Activated B cell treated with CpG ODN at 0.5 μM for 24 hours (primary cell): ENCODE measurements at regions not wholly inside any gene's neighbourhood (a gene's known extent, or its start where the extent isn't known, plus 50 kb on each side); places are given as distances from the start of the nearest gene placed in this dataset.

Source experiments
- ATAC-seq: fragments of 200-7000 bp; cut with Tn5 transposase; one replicate; pipeline ENCODE4 v1.10.0; 2021; ENCODE audit warnings: low read depth, mild to moderate bottlenecking, moderate library complexity
- CTCF ChIA-PET: fragments of 350-600 bp; sonication (Branson Sonifier 250); formaldehyde crosslinking; loops from one replicate; lab custom pipeline; 2021; ENCODE audit warnings: antibody characterized with exemption; lab: Charles Lee
- POLR2A ChIA-PET: fragments of 350-600 bp; sonication (Branson Sonifier 250); formaldehyde crosslinking; loops from one replicate; lab custom pipeline; 2021; ENCODE audit warnings: antibody characterized with exemption; lab: Charles Lee
- DNase-seq: peaks from one replicate; pipeline ENCODE4 v3.0.0; 2022
- H3K27ac Mint-ChIP-seq: one replicate; pipeline ENCODE4 v1.8.0; 2020; ENCODE audit warnings: mixed read lengths
- H3K27me3 Mint-ChIP-seq: one replicate; pipeline ENCODE4 v1.8.0; 2021; ENCODE audit warnings: mixed read lengths
- H3K36me3 Mint-ChIP-seq: one replicate; pipeline ENCODE4 v1.8.0; 2021; ENCODE audit warnings: low read depth, mixed read lengths
- H3K4me1 Mint-ChIP-seq: one replicate; pipeline ENCODE4 v1.8.0; 2021; ENCODE audit warnings: mixed read lengths
- H3K4me3 Mint-ChIP-seq: one replicate; pipeline ENCODE4 v1.8.0; 2020; ENCODE audit warnings: mild to moderate bottlenecking, mixed read lengths
- H3K9me3 Mint-ChIP-seq: one replicate; pipeline ENCODE4 v1.8.0; 2020; ENCODE audit warnings: mixed read lengths
- intact Hi-C: fragments of 100-400 bp; cut with micrococcal nuclease; formaldehyde crosslinking; loops from one replicate; pipeline ENCODE4 v1.15.1; 2024
- TF ChIP-seq, protein P1 (sequence below): fragments of 200-600 bp; IDR thresholded peaks from one replicate; pipeline ENCODE4 v1.8.0; 2022; ENCODE audit warnings: antibody characterized with exemption, mild to moderate bottlenecking

DNA sequence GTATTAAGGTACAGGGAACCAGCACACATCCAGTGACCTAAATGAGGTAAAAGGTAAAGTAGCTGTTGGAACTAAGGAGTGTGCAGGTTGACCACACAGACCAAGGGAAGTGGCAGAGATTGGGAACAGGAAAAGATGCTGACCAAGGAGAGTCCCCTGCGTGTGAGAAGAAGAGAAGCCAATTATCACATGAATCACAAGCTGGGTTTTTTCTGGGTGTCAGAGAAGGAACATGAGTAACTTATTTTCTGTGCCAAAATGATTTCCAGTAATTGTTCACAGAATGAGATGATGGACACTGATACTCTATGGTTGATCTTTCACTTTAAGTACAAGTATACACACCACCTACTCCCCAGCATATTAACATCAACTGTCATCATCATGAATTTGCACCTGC is 130.7 kb upstream of the ACO1 start:
- ATAC-seq = no peak
- Mint-ChIP-seq H3K27ac (no peak overlapping the region), H3K4me1 (no peaks in the 10 kb centered on the region), H3K27me3 (no peaks in the 10 kb centered on the region), H3K36me3 (no peaks in the 10 kb centered on the region), H3K4me3 (no peak overlapping the region), H3K9me3 (no peaks in the 10 kb centered on the region)
- intact Hi-C loops = no loop called here
- POLR2A ChIA-PET = no interaction called here
- TF ChIP-seq, protein P1, sequence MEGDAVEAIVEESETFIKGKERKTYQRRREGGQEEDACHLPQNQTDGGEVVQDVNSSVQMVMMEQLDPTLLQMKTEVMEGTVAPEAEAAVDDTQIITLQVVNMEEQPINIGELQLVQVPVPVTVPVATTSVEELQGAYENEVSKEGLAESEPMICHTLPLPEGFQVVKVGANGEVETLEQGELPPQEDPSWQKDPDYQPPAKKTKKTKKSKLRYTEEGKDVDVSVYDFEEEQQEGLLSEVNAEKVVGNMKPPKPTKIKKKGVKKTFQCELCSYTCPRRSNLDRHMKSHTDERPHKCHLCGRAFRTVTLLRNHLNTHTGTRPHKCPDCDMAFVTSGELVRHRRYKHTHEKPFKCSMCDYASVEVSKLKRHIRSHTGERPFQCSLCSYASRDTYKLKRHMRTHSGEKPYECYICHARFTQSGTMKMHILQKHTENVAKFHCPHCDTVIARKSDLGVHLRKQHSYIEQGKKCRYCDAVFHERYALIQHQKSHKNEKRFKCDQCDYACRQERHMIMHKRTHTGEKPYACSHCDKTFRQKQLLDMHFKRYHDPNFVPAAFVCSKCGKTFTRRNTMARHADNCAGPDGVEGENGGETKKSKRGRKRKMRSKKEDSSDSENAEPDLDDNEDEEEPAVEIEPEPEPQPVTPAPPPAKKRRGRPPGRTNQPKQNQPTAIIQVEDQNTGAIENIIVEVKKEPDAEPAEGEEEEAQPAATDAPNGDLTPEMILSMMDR = no peak
- CTCF ChIA-PET = no interaction called here
- DNase-seq = no peak

DNA sequence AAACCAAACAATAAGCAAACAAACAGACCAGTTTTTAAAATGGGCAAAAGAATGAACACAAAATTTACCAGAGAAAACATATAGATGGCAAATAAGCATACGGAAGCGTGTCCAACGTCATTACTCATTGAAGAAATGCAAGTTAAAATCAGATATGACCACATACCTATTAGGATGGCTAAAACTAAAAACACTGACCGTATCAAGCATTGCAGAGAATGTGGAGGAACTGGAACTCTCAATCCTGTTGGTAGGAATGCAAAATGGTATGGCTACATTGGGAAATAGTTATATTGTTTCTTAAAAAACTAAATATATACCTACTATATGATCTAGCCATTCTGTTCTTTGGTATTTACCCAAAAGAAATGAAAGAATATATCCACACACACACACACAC is 129.4 kb upstream of the ACO1 start:
- intact Hi-C loops = no loop called here
- CTCF ChIA-PET = no interaction called here
- ATAC-seq = no peak

DNA sequence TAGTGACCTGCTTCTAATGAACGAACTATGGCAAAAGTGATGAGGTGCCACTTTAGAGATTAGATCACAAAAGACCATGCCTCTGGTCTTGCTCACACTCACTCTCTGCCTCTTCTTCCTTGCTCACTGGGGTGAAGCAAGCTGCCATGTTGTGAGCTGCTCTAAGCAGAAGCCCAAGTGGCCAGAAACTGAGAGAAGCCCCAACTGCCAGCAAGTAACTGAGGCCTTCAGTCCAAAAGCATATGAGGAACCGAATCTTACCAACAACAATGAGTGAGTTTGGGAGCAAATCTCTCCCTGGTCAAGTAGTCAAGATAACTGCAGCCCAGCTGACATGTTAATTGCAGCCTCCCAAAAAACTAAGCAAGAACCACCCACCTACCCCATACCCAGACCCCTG is 126.0 kb upstream of the ACO1 start:
- H3K9me3 Mint-ChIP-seq = no peaks in the 10 kb centered on the region
- no peak overlapping the region for H3K4me3 Mint-ChIP-seq
- TF ChIP-seq, protein P1 = no peak
- no peaks in the 10 kb centered on the region for H3K4me1 Mint-ChIP-seq
- ATAC-seq = no peak
- no peak overlapping the region for H3K27ac Mint-ChIP-seq
- H3K27me3 Mint-ChIP-seq = no peaks in the 10 kb centered on the region
- intact Hi-C loops = no loop called here
- H3K36me3 Mint-ChIP-seq = no peaks in the 10 kb centered on the region
- ChIA-PET POLR2A (no interaction called here), CTCF (no interaction called here)
- no peak for DNase-seq

More for the DNA sequence above, 129.4 kb upstream of the ACO1 start:
- POLR2A ChIA-PET = no interaction called here
- Mint-ChIP-seq H3K27ac (no peak overlapping the region), H3K9me3 (no peaks in the 10 kb centered on the region), H3K4me3 (no peak overlapping the region), H3K36me3 (no peaks in the 10 kb centered on the region), H3K27me3 (no peaks in the 10 kb centered on the region), H3K4me1 (no peaks in the 10 kb centered on the region)
- TF ChIP-seq, protein P1 = no peak
- DNase-seq = no peak

DNA sequence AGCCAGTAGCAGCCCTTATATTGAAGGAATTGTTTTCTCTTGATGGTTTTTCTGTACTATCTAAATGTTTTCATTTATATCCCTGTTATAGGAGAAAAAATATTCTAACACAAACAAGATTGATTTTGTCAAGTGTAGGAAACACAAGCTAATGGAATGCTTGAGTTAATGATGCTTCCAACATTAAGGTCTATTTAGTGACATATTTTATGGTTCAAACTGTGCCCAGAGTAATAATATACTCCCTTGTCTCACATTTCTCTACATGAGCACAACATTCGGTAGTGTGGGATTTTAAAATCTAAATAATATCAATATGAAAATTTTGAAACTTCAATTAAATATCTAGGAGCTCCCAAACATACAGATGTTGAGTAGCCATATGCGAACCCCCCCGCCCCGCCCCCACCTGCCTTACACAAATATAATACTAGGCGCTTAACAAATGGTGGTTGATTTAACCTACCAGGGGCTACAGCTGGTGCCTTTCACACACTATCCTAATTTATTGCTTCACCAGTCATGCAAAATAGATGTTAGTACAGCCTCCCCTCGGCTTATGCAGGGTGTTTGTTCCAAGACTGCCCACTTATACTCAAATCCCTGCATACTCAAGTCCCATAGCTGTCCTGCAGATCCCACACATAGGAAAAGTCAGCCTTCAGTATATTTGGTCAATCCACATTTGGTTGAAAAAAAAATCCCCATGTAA is 124.1 kb upstream of the ACO1 start:
- ChIA-PET POLR2A (no interaction called here), CTCF (no interaction called here)
- Mint-ChIP-seq H3K27me3 (no peaks in the 10 kb centered on the region), H3K36me3 (no peaks in the 10 kb centered on the region), H3K27ac (no peak overlapping the region), H3K4me3 (no peak overlapping the region), H3K4me1 (no peaks in the 10 kb centered on the region), H3K9me3 (no peaks in the 10 kb centered on the region)
- TF ChIP-seq, protein P1 = no peak
- ATAC-seq (no peak), DNase-seq (no peak)
- intact Hi-C loops = no loop called here

DNA sequence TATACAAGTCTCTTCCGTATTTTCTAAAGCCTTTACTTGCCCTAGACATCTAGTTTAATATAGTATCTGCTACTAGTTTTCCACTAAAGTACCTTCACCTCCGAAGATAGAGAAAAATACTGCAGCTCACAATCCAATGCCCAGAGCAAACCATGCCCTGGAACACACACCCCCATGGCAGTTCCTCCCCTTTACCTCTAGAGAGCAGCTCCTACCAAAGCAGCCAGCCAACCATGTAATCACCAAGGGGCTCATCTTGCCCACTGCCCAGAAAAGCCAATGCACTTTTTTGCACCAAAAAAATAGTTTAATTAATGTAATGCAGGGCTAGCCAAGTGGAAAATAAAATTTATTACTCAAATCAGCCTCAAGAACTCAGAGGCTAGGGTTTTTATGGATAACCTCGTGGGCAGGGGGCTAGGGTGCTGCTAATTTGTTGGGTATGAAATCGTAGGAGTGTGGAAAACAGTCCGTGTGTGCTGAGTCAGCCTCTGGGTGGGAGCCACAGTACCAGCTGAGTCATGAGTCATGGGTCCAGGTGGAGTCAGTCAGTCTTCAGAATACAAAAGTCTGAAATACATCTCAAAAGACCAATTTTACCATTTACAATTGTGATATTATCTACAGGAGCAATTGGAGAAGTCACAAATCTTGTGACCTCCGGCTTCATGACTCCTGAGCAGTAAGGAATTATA is 120.1 kb upstream of the ACO1 start:
- intact Hi-C loops = no loop called here
- Mint-ChIP-seq H3K4me1 (no peaks in the 10 kb centered on the region), H3K27me3 (no peaks in the 10 kb centered on the region), H3K9me3 (no peaks in the 10 kb centered on the region), H3K27ac (no peak overlapping the region), H3K4me3 (no peak overlapping the region), H3K36me3 (no peaks in the 10 kb centered on the region)
- no peak for DNase-seq
- POLR2A ChIA-PET = no interaction called here
- CTCF ChIA-PET = no interaction called here
- no peak for ATAC-seq
- TF ChIP-seq, protein P1 = no peak
